ENCODE measurements at regions not wholly inside any gene's neighbourhood (a gene's known extent, or its start where the extent isn't known, plus 50 kb on each side); places are given as distances from the start of the nearest gene placed in this dataset.
A peak's percentile ranks its signal among the peaks of the same experiment; 100 is the strongest.

DNA sequence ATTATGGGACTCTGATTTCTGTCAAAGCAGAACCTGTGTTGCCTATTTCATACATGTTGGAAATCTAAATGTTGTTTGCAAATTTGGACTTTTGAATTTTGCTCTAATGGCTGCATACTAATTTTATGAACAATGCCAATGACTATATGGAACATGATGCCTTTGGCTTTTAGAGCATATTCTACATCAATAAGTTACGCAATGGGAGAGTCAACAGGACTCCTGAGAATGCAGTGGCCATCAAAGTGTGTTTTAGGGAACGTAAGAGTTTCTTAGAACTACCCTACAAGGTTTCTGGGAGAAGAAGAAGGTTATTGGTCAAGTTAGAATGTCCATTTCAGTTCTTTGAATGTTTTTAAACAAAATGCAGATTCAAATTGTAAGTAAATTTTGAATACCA is 76.1 kb downstream of the SLIT2 start:
- no peak overlapping the region for H3K27ac ChIP-seq (ENCODE audit: extremely low read depth, low read depth, low read length)
- ChIA-PET CTCF (ENCODE audit: low intra/inter-chr PET ratio) (no interaction called here), POLR2A (no interaction called here)
- ATAC-seq (no peak), DNase-seq (ENCODE audit: extremely low read depth in 1 of 4, low spot score in 3 of 4) (no peak), FAIRE-seq (no peak)
- no peak overlapping the region for H2AFZ ChIP-seq (ENCODE audit: low read depth, low read length)
- H3K36me3 ChIP-seq (ENCODE audit: control insufficient read depth, insufficient read depth, low read length) = no peaks in the 10 kb centered on the region
- H3K4me2 ChIP-seq (ENCODE audit: insufficient read depth, low read length) = no peak overlapping the region
- H3K79me2 ChIP-seq (ENCODE audit: control insufficient read depth, insufficient read depth, low read length) = no peaks in the 10 kb centered on the region
- 4% methylated on average over 2 of the region's 2 CpGs for WGBS (ENCODE audit: insufficient coverage, low coverage, missing lambda C conversion rate)
- no peaks in the 10 kb centered on the region for H3K9me1 ChIP-seq (ENCODE audit: control insufficient read depth, insufficient read depth, low read length)
- H3K4me3 ChIP-seq = no peak overlapping the region
- H3K4me1 ChIP-seq (replicated peaks in 1 of 2; ENCODE audit: control insufficient read depth in 2 of 2, insufficient read depth in 2 of 2, low read length in 2 of 2) = no peaks in the 10 kb centered on the region
- H3K27me3 ChIP-seq (ENCODE audit: control insufficient read depth in 2 of 2, insufficient read depth in 2 of 2, low read length in 2 of 2) = no peaks in the 10 kb centered on the region
- H3K9ac ChIP-seq (ENCODE audit: insufficient read depth in 1 of 2, low read depth in 2 of 2, low read length in 2 of 2) = no peak overlapping the region
- TF ChIP-seq, protein P1, sequence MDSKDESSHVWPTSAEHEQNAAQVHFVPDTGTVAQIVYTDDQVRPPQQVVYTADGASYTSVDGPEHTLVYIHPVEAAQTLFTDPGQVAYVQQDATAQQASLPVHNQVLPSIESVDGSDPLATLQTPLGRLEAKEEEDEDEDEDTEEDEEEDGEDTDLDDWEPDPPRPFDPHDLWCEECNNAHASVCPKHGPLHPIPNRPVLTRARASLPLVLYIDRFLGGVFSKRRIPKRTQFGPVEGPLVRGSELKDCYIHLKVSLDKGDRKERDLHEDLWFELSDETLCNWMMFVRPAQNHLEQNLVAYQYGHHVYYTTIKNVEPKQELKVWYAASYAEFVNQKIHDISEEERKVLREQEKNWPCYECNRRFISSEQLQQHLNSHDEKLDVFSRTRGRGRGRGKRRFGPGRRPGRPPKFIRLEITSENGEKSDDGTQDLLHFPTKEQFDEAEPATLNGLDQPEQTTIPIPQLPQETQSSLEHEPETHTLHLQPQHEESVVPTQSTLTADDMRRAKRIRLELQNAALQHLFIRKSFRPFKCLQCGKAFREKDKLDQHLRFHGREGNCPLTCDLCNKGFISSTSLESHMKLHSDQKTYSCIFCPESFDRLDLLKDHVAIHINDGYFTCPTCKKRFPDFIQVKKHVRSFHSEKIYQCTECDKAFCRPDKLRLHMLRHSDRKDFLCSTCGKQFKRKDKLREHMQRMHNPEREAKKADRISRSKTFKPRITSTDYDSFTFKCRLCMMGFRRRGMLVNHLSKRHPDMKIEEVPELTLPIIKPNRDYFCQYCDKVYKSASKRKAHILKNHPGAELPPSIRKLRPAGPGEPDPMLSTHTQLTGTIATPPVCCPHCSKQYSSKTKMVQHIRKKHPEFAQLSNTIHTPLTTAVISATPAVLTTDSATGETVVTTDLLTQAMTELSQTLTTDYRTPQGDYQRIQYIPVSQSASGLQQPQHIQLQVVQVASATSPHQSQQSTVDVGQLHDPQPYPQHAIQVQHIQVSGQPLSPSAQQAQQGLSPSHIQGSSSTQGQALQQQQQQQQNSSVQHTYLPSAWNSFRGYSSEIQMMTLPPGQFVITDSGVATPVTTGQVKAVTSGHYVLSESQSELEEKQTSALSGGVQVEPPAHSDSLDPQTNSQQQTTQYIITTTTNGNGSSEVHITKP (IDR thresholded peaks at IDR 0.05; ENCODE audit: partially characterized antibody) = no peak
- no peak for TF ChIP-seq TCFL5 (CRISPR knock-in tag; conservative IDR thresholded peaks at IDR 0.05)
- no peak for TF ChIP-seq CEBPG (CRISPR knock-in tag; IDR thresholded peaks at IDR 0.05)
- TF ChIP-seq CEBPG (tag; conservative IDR thresholded peaks at IDR 0.05 in 1 of 2, IDR thresholded peaks at IDR 0.05 in 1 of 2) = 0 out of 4 replicates have a peak, but pooled peaks of 1 of the 2 experiments have one; percentile 18
- TF ChIP-seq GABPB2 (CRISPR knock-in tag; conservative IDR thresholded peaks at IDR 0.05) = no peak
- TF ChIP-seq, protein P2, sequence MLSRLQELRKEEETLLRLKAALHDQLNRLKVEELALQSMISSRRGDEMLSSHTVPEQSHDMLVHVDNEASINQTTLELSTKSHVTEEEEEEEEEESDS (CRISPR knock-in tag; IDR thresholded peaks at IDR 0.05) = no peak
- TF ChIP-seq CBFB (CRISPR knock-in tag; IDR thresholded peaks at IDR 0.05) = no peak
- in situ Hi-C loops (cut with MboI) = no loop called here
- intact Hi-C loops (cut with micrococcal nuclease) = no loop called here
- no peaks in the 10 kb centered on the region for H4K20me1 ChIP-seq (replicated peaks; ENCODE audit: control insufficient read depth, insufficient read depth, low read length)
- H3K9me3 ChIP-seq (replicated peaks; ENCODE audit: control insufficient read depth, insufficient read depth, low read depth, low read length) = no peaks in the 10 kb centered on the region
- no TSS peak for BruUV-seq (replicated peaks)
